H9 (cell line): ENCODE measurements at regions not wholly inside any gene's neighbourhood (a gene's known extent, or its start where the extent isn't known, plus 50 kb on each side); places are given as distances from the start of the nearest gene placed in this dataset.

Source experiments
- DNase-seq: peaks from one replicate; pipeline ENCODE4 v3.0.0-alpha.2; 2017
- H2AFZ ChIP-seq: one replicate; pipeline ENCODE4 v1.6.1; 2013; ENCODE audit warnings: mild to moderate bottlenecking, low read length, control low read depth, moderate library complexity
- H2AK5ac ChIP-seq: 2 replicates; pipeline ENCODE4 v1.6.1; 2013; ENCODE audit warnings: low read length, control low read depth, mixed read lengths; ENCODE audit not compliant: insufficient read length
- H2BK120ac ChIP-seq: one replicate; pipeline ENCODE4 v1.6.1; 2013; ENCODE audit warnings: low read depth, mild to moderate bottlenecking, low read length, control low read depth, inconsistent platforms; ENCODE audit not compliant: poor library complexity, severe bottlenecking
- H2BK12ac ChIP-seq: 2 replicates; pipeline ENCODE4 v1.6.1; 2013; ENCODE audit warnings: low read length, control low read depth, mixed read lengths, low read depth; ENCODE audit not compliant: insufficient read length
- H2BK15ac ChIP-seq: 2 replicates; pipeline ENCODE4 v1.6.1; 2013; ENCODE audit warnings: low read depth, low read length, control low read depth
- H2BK20ac ChIP-seq: one replicate; pipeline ENCODE4 v1.6.1; 2013; ENCODE audit warnings: low read depth, mild to moderate bottlenecking, low read length, control low read depth, inconsistent platforms; ENCODE audit not compliant: poor library complexity, severe bottlenecking
- H2BK5ac ChIP-seq: 2 replicates; pipeline ENCODE4 v1.6.1; 2013; ENCODE audit warnings: low read length, control low read depth, mixed read lengths; ENCODE audit not compliant: insufficient read length
- H3K14ac ChIP-seq: 2 replicates; pipeline ENCODE4 v1.6.1; 2013; ENCODE audit warnings: low read length, control low read depth; ENCODE audit not compliant: insufficient read depth
- H3K18ac ChIP-seq: 2 replicates; pipeline ENCODE4 v1.6.1; 2013; ENCODE audit warnings: low read depth, mild to moderate bottlenecking, mixed read lengths, low read length, control low read depth; ENCODE audit not compliant: insufficient read length
- H3K23ac ChIP-seq: 2 replicates; pipeline ENCODE4 v1.6.1; 2013; ENCODE audit warnings: low read length, control low read depth, mixed read lengths, low read depth; ENCODE audit not compliant: insufficient read length
- H3K23me2 ChIP-seq: 2 replicates; pipeline ENCODE4 v1.6.1; 2013; ENCODE audit warnings: low read depth, mild to moderate bottlenecking, mixed read lengths, low read length, control low read depth; ENCODE audit not compliant: insufficient read length, poor library complexity, severe bottlenecking
- H3K27ac ChIP-seq: 2 replicates; pipeline ENCODE4 v1.5.1; 2013; ENCODE audit warnings: low read length, control low read depth, mixed read lengths, low read depth; ENCODE audit not compliant: insufficient read length
- H3K27me3 ChIP-seq: 2 replicates; pipeline ENCODE4 v1.6.1; 2013; ENCODE audit warnings: low read length, control low read depth, inconsistent platforms; ENCODE audit not compliant: insufficient read depth
- H3K4ac ChIP-seq: 2 replicates; pipeline ENCODE4 v1.6.1; 2013; ENCODE audit warnings: low read depth, mild to moderate bottlenecking, control low read depth, inconsistent platforms, low read length, moderate library complexity
- H3K4me1 ChIP-seq: 2 replicates; pipeline ENCODE4 v1.6.1; 2013; ENCODE audit warnings: low read length, control low read depth, inconsistent platforms; ENCODE audit not compliant: insufficient read depth
- H3K4me2 ChIP-seq: 2 replicates; pipeline ENCODE4 v1.6.1; 2013; ENCODE audit warnings: low read length, control low read depth, mixed read lengths; ENCODE audit not compliant: insufficient read length, insufficient read depth
- H3K56ac ChIP-seq: 2 replicates; pipeline ENCODE4 v1.6.1; 2013; ENCODE audit warnings: low read depth, mild to moderate bottlenecking, mixed read lengths, low read length, control low read depth; ENCODE audit not compliant: insufficient read length
- H3K79me1 ChIP-seq: 2 replicates; pipeline ENCODE4 v1.6.1; 2013; ENCODE audit warnings: low read depth, mild to moderate bottlenecking, moderate library complexity, low read length, control low read depth, inconsistent platforms; ENCODE audit not compliant: insufficient read depth, poor library complexity, severe bottlenecking
- H3K79me2 ChIP-seq: 2 replicates; pipeline ENCODE4 v1.6.1; 2013; ENCODE audit warnings: low read length, control low read depth, inconsistent platforms; ENCODE audit not compliant: insufficient read depth
- H3K9ac ChIP-seq: 2 replicates; pipeline ENCODE4 v1.6.1; 2013; ENCODE audit warnings: low read length, control low read depth, mixed read lengths; ENCODE audit not compliant: insufficient read length; ENCODE audit errors: extremely low read depth
- H3K9me3 ChIP-seq: one replicate; pipeline ENCODE4 v1.6.1; 2013; ENCODE audit warnings: low read depth, low read length, inconsistent platforms; ENCODE audit not compliant: control insufficient read depth
- H3T11ph ChIP-seq: one replicate; pipeline ENCODE4 v1.6.1; 2013; ENCODE audit warnings: mild to moderate bottlenecking, low read length, control low read depth, inconsistent platforms
- H4K20me1 ChIP-seq: one replicate; pipeline ENCODE4 v1.6.1; 2013; ENCODE audit not compliant: control insufficient read depth, insufficient read length, insufficient read depth
- H4K5ac ChIP-seq: 2 replicates; pipeline ENCODE4 v1.6.1; 2013; ENCODE audit warnings: low read depth, mild to moderate bottlenecking, mixed read lengths, low read length, control low read depth; ENCODE audit not compliant: insufficient read length
- H4K8ac ChIP-seq: replicated peaks from 2 replicates; pipeline ENCODE4 v1.6.1; 2013; ENCODE audit warnings: low read length, control low read depth, mixed read lengths, low read depth; ENCODE audit not compliant: insufficient read length
- H4K91ac ChIP-seq: 2 replicates; pipeline ENCODE4 v1.6.1; 2013; ENCODE audit warnings: low read depth, mild to moderate bottlenecking, moderate library complexity, mixed read lengths, low read length, control low read depth; ENCODE audit not compliant: insufficient read length
- H3K27ac Mint-ChIP-seq, 3 experiments: 2 replicates in 2 of 3; 3 replicates in 1 of 3; pipeline ENCODE4 v1.8.0; 2020 to 2021; ENCODE audit warnings: mixed read lengths in 3 of 3, mild to moderate bottlenecking in 1 of 3, moderate library complexity in 1 of 3
- H3K27me3 Mint-ChIP-seq: 2 replicates; pipeline ENCODE4 v1.8.0; 2021; ENCODE audit warnings: low read depth, mild to moderate bottlenecking, moderate library complexity, mixed read lengths
- H3K36me3 Mint-ChIP-seq, 3 experiments: 2 replicates in 2 of 3; 3 replicates in 1 of 3; pipeline ENCODE4 v1.8.0; 2020 to 2021; ENCODE audit warnings: low read depth in 3 of 3, mixed read lengths in 3 of 3; ENCODE audit not compliant: insufficient read depth in 1 of 3
- H3K4me1 Mint-ChIP-seq, 2 experiments: 2 replicates each; pipeline ENCODE4 v1.8.0; 2020; ENCODE audit warnings: mixed read lengths in 2 of 2
- H3K4me3 Mint-ChIP-seq, 2 experiments: 2 replicates in 1 of 2; 3 replicates in 1 of 2; pipeline ENCODE4 v1.8.0; 2020 to 2021; ENCODE audit warnings: mild to moderate bottlenecking in 2 of 2, mixed read lengths in 2 of 2, moderate library complexity in 1 of 2
- H3K9me3 Mint-ChIP-seq, 2 experiments: 2 replicates in 1 of 2; 3 replicates in 1 of 2; pipeline ENCODE4 v1.8.0; 2020; ENCODE audit warnings: mild to moderate bottlenecking in 2 of 2, mixed read lengths in 2 of 2, moderate library complexity in 1 of 2
- WGBS: extraction: QIAGEN DNeasy Blood & Tissue Kit; methylation state at CpG from one replicate; pipeline ENCODE4 v1.1.7; 2013; ENCODE audit warnings: missing lambda C conversion rate, low lambda C conversion rate, mixed read lengths; ENCODE audit not compliant: insufficient read length; ENCODE audit errors: extremely low coverage; 5-methylcytosine and 5-hydroxymethylcytosine counted together
- TF ChIP-seq, protein P1 (sequence below): fragments of 200-600 bp; sonication (generic); conservative IDR thresholded peaks from 3 replicates; pipeline ENCODE4 v1.8.0; 2021; ENCODE audit warnings: antibody characterized with exemption, mild to moderate bottlenecking

DNA sequence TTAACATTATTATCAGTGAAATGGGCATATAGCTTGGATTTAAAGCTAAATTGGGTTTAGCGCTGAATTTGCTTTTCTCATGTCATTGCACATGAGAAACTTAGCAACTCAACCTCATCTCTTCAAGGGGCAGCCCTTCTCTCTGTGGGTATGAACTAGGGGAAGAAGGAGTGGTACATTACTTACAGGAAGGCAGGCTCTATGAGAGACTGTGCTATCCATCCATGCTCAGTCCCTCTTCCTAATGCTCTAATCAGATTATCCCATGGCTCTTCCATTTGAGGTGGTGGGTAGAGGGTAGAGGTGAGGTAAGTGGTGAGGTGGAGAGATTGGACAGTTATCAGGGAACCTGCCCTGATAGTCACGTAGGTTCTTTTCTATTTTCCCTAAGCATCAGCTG lies 343.7 kb upstream of the NOVA1 start:
- no peak overlapping the region for H4K8ac ChIP-seq
- peaks cover 4% of the 10 kb centered on the region for H3K4me1 ChIP-seq
- H3K4ac ChIP-seq = no peak overlapping the region
- WGBS = no CpG with 5 or more reads among the region's 2 CpGs
- H4K20me1 ChIP-seq = no peaks in the 10 kb centered on the region
- no peaks in the 10 kb centered on the region for H3K79me1 ChIP-seq
- no peak for DNase-seq
- H3K18ac ChIP-seq = no peak overlapping the region
- TF ChIP-seq, protein P1, sequence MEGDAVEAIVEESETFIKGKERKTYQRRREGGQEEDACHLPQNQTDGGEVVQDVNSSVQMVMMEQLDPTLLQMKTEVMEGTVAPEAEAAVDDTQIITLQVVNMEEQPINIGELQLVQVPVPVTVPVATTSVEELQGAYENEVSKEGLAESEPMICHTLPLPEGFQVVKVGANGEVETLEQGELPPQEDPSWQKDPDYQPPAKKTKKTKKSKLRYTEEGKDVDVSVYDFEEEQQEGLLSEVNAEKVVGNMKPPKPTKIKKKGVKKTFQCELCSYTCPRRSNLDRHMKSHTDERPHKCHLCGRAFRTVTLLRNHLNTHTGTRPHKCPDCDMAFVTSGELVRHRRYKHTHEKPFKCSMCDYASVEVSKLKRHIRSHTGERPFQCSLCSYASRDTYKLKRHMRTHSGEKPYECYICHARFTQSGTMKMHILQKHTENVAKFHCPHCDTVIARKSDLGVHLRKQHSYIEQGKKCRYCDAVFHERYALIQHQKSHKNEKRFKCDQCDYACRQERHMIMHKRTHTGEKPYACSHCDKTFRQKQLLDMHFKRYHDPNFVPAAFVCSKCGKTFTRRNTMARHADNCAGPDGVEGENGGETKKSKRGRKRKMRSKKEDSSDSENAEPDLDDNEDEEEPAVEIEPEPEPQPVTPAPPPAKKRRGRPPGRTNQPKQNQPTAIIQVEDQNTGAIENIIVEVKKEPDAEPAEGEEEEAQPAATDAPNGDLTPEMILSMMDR = no peak
- H2BK12ac ChIP-seq = peak overlapping the region; percentile 89
- H3K4me2 ChIP-seq = peak overlapping the region; percentile 55
- peak overlapping the region; percentile 32 to 48; a peak in 2 of 5 replicates for H3K4me3 Mint-ChIP-seq
- H2BK5ac ChIP-seq = no peak overlapping the region
- H3K9me3 ChIP-seq = no peaks in the 10 kb centered on the region
- H3K23ac ChIP-seq = no peak overlapping the region
- H2BK20ac ChIP-seq = no peak overlapping the region
- no peak overlapping the region for H3K9ac ChIP-seq
- peaks cover 34 to 40% of the 10 kb centered on the region in 2 experiments for H3K4me1 Mint-ChIP-seq
- H4K5ac ChIP-seq = no peak overlapping the region
- peaks cover 0 to 13% (median 8%) of the 10 kb centered on the region in 3 experiments; a peak in 5 of 7 replicates for H3K36me3 Mint-ChIP-seq
- peak overlapping the region; percentile 40 for H3K27ac ChIP-seq
- H2AK5ac ChIP-seq = no peak overlapping the region
- H3K27ac Mint-ChIP-seq = peak overlapping the region in 2 of 3 experiments; percentile 37 to 91; a peak in 5 of 7 replicates
- peak overlapping the region; percentile 56 for H2AFZ ChIP-seq
- H3K27me3 Mint-ChIP-seq = no peaks in the 10 kb centered on the region
- H3K9me3 Mint-ChIP-seq = peaks cover under 1 to 5% of the 10 kb centered on the region in 2 experiments; a peak in 3 of 5 replicates
- H2BK15ac ChIP-seq = no peak overlapping the region; the same call in 1 of the 2 replicates
- H3K14ac ChIP-seq = no peak overlapping the region
- H3K23me2 ChIP-seq = no peaks in the 10 kb centered on the region
- no peak overlapping the region for H2BK120ac ChIP-seq
- no peak overlapping the region for H4K91ac ChIP-seq
- no peak overlapping the region for H3K56ac ChIP-seq
- no peak overlapping the region for H3T11ph ChIP-seq
- H3K27me3 ChIP-seq = no peaks in the 10 kb centered on the region
- H3K79me2 ChIP-seq = no peaks in the 10 kb centered on the region
